Kidney epithelial cell (primary cell): ENCODE measurements at regions not wholly inside any gene's neighbourhood (a gene's known extent, or its start where the extent isn't known, plus 50 kb on each side); places are given as distances from the start of the nearest gene placed in this dataset.
A peak's percentile ranks its signal among the peaks of the same experiment; 100 is the strongest.

Experiments
- DNase-seq: peaks from one replicate; pipeline ENCODE4 v3.0.0-alpha.2; 2010; ENCODE audit warnings: low read depth
- H3K27me3 ChIP-seq: 2 replicates; pipeline ENCODE4 v1.6.0; 2011; ENCODE audit warnings: low read length; ENCODE audit not compliant: control insufficient read depth, insufficient read depth
- H3K36me3 ChIP-seq: 2 replicates; pipeline ENCODE4 v1.5.1; 2011; ENCODE audit warnings: low read length; ENCODE audit not compliant: control insufficient read depth, insufficient read depth
- H3K4me3 ChIP-seq: 2 replicates; pipeline ENCODE4 v1.5.1; 2011; ENCODE audit warnings: low read depth, mild to moderate bottlenecking, control low read depth, low read length
- CTCF ChIP-seq: IDR thresholded peaks from 2 replicates; pipeline ENCODE4 v1.5.1; 2011; ENCODE audit warnings: mild to moderate bottlenecking, moderate library complexity, low read length, control low read depth, inconsistent platforms; ENCODE audit not compliant: insufficient read depth, poor library complexity, severe bottlenecking

- H3K4me3 ChIP-seq, result no peak overlapping the region
- DNase-seq, result no peak
- no peaks in the 10 kb centered on the region for H3K36me3 ChIP-seq
- no peak for TF ChIP-seq CTCF
- H3K27me3 ChIP-seq, result no peaks in the 10 kb centered on the region
Measured at GRCh38 chr4:41429280-41429669, 108.7 kb upstream of the LIMCH1 start.

GRCh38 chr4:41430792-41431191 lies 107.2 kb upstream of the LIMCH1 start:
- TF ChIP-seq CTCF, result no peak
- no peaks in the 10 kb centered on the region for H3K36me3 ChIP-seq
- DNase-seq, result no peak
- H3K4me3 ChIP-seq, result no peak overlapping the region
- no peaks in the 10 kb centered on the region for H3K27me3 ChIP-seq

- H3K27me3 ChIP-seq, result no peaks in the 10 kb centered on the region
- DNase-seq, result no peak
- H3K4me3 ChIP-seq, result no peak overlapping the region
- no peaks in the 10 kb centered on the region for H3K36me3 ChIP-seq
- TF ChIP-seq CTCF, result no peak
Measured at GRCh38 chr4:41431276-41431675, 106.7 kb upstream of the LIMCH1 start.

GRCh38 chr4:41432219-41432618 lies 105.7 kb upstream of the LIMCH1 start:
- TF ChIP-seq CTCF, result no peak
- no peaks in the 10 kb centered on the region for H3K27me3 ChIP-seq
- no peaks in the 10 kb centered on the region for H3K36me3 ChIP-seq
- DNase-seq, result no peak
- H3K4me3 ChIP-seq, result no peak overlapping the region

- peak; percentile 80 for DNase-seq
- Histone ChIP-seq H3K36me3 (no peaks in the 10 kb centered on the region), H3K27me3 (no peaks in the 10 kb centered on the region), H3K4me3 (no peak overlapping the region)
- TF ChIP-seq CTCF, result no peak
Measured at GRCh38 chr4:41432881-41433280, 105.1 kb upstream of the LIMCH1 start.

GRCh38 chr4:41433361-41433760 lies 104.6 kb upstream of the LIMCH1 start:
- no peak for TF ChIP-seq CTCF
- no peak overlapping the region for H3K4me3 ChIP-seq
- no peak for DNase-seq
- H3K27me3 ChIP-seq, result no peaks in the 10 kb centered on the region
- no peaks in the 10 kb centered on the region for H3K36me3 ChIP-seq
